Uterus (tissue), 3 donors: ENCODE measurements at regions not wholly inside any gene's neighbourhood (a gene's known extent, or its start where the extent isn't known, plus 50 kb on each side); places are given as distances from the start of the nearest gene placed in this dataset.

Experiments used
- DNase-seq, 2 donors: peaks; one replicate each; pipeline ENCODE4 v3.0.0-alpha.2; 2019 to 2020
- H3K27ac ChIP-seq, 2 donors: fragments of 200-600 bp; sonication (generic); 1 replicate in 1 of 2; 2 replicates in 1 of 2; pipeline ENCODE4 v1.5.1; 2016 to 2018
- H3K27me3 ChIP-seq, 2 donors: fragments of 200-600 bp; sonication (generic); one replicate each; pipeline ENCODE4 v1.5.1; 2018 to 2019; ENCODE audit warnings: control low read depth in 1 of 2
- H3K36me3 ChIP-seq, 2 donors: fragments of 200-600 bp; sonication (generic); one replicate each; pipeline ENCODE4 v1.5.1; 2019; ENCODE audit warnings: control low read depth in 1 of 2
- H3K4me1 ChIP-seq, 2 donors: fragments of 200-600 bp; sonication (generic); one replicate each; pipeline ENCODE4 v1.5.1; 2018 to 2019; ENCODE audit warnings: control low read depth in 1 of 2
- H3K4me3 ChIP-seq, 2 donors: fragments of 200-600 bp; sonication (generic); 1 replicate in 1 of 2; 2 replicates in 1 of 2; pipeline ENCODE4 v1.5.1; 2018 to 2019; ENCODE audit warnings: mild to moderate bottlenecking in 1 of 2
- H3K9me3 ChIP-seq, 2 donors: fragments of 200-600 bp; sonication (generic); one replicate each; pipeline ENCODE4 v1.5.1; 2019; ENCODE audit warnings: control low read depth in 1 of 2
- CTCF ChIP-seq, 4 experiments: fragments of 200-600 bp in 2 of 4; fragments of 450-650 bp in 2 of 4; sonication (generic) in 2 of 4; IDR thresholded peaks; one replicate each; pipeline ENCODE4 v1.5.1; 2016 to 2019; ENCODE audit warnings: antibody characterized with exemption in 4 of 4, mild to moderate bottlenecking in 2 of 4, moderate library complexity in 1 of 4
- POLR2A ChIP-seq, 2 donors: fragments of 450-650 bp; IDR thresholded peaks; one replicate each; pipeline ENCODE4 v1.6.1; 2016; ENCODE audit warnings: antibody characterized with exemption in 2 of 2, mild to moderate bottlenecking in 1 of 2, moderate library complexity in 1 of 2
- intact Hi-C: fragments of 100-400 bp; cut with DNase I; formaldehyde crosslinking; loops from one replicate; pipeline ENCODE4 v1.15.1; 2023; ENCODE audit warnings: low total_unique reads
- donor health status: DM: yes; HTN: yes; CAD: no.

GRCh38 chr14:53237488-53237887 is 84.4 kb upstream of the DDHD1 start:
- no peaks in the 10 kb centered on the region for H3K27me3 ChIP-seq
- no peaks in the 10 kb centered on the region for H3K36me3 ChIP-seq
- TF ChIP-seq CTCF (IDR thresholded peaks at IDR 0.05) (no peak), POLR2A (IDR thresholded peaks at IDR 0.05) (no peak)
- H3K4me3 ChIP-seq, result no peak overlapping the region
- H3K9me3 ChIP-seq, result no peaks in the 10 kb centered on the region
- no peak for DNase-seq
- intact Hi-C loops, result no loop called here
- H3K27ac ChIP-seq, result peak overlapping the region in 1 of 2 donors; percentile 23
- no peaks in the 10 kb centered on the region for H3K4me1 ChIP-seq

GRCh38 chr14:53236708-53237107 is 83.6 kb upstream of the DDHD1 start:
- intact Hi-C loops, result no loop called here
- Histone ChIP-seq H3K9me3 (no peaks in the 10 kb centered on the region), H3K4me1 (no peaks in the 10 kb centered on the region), H3K36me3 (no peaks in the 10 kb centered on the region), H3K27me3 (no peaks in the 10 kb centered on the region), H3K4me3 (no peak overlapping the region), H3K27ac (no peak overlapping the region)
- no peak for DNase-seq
- no peak for TF ChIP-seq POLR2A (IDR thresholded peaks at IDR 0.05)
- TF ChIP-seq CTCF (IDR thresholded peaks at IDR 0.05), result no peak

DNA sequence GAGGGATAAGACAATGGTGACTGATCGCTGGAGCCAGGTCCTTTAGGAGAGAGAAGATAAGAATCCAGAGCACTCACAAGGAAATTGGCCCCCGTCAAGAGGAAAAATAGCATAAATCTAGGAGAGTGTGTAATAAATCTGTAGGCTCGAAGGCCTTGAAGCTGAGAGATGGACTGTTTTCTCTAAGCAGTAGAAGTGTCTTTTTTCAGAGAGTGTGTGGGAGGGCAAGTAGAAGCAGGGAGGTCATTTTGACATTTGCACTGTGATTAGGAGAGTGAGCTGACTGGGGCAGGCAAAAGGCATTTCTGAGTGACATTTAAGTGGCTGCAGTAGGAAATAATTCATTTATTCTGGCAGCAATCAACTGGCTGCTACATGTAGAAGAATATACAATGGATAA is 78.0 kb upstream of the DDHD1 start:
- intact Hi-C loops, result no loop called here
- TF ChIP-seq POLR2A (IDR thresholded peaks at IDR 0.05), result no peak
- no peak for TF ChIP-seq CTCF (IDR thresholded peaks at IDR 0.05)
- DNase-seq, result no peak

DNA sequence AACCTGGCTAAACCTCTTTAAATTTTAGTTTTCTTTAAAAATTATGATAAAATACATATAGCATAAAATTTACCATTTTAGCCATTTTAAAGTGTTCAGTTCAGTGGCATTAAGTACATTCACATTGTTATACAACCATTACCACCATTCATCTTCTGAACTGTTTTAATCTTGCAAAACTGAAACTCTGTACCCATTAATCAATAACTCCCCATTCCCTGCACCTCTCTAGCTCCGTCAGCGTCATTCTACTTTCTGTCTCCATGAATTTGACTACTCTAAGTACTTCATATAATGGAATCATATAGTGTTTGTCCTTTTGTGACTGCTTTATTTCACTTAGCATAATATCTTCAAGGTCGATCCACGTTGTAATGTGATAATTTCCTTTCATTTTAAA is 75.8 kb upstream of the DDHD1 start:
- TF ChIP-seq CTCF (IDR thresholded peaks at IDR 0.05), result no peak
- intact Hi-C loops, result no loop called here
- no peak for DNase-seq

More for the DNA sequence above, 78.0 kb upstream of the DDHD1 start:
- Histone ChIP-seq H3K9me3 (no peaks in the 10 kb centered on the region), H3K36me3 (no peaks in the 10 kb centered on the region), H3K4me1 (no peaks in the 10 kb centered on the region), H3K4me3 (no peak overlapping the region), H3K27me3 (no peaks in the 10 kb centered on the region), H3K27ac (peak overlapping the region in 1 of 2 donors; percentile 28)

GRCh38 chr14:53227154-53227718 is 74.1 kb upstream of the DDHD1 start:
- intact Hi-C loops, result no loop called here
- H3K27me3 ChIP-seq, result no peaks in the 10 kb centered on the region
- DNase-seq, result no peak

More for the DNA sequence above, 75.8 kb upstream of the DDHD1 start:
- Histone ChIP-seq H3K27ac (no peak overlapping the region), H3K27me3 (no peaks in the 10 kb centered on the region), H3K4me3 (no peak overlapping the region), H3K9me3 (peaks cover 0 to 5% of the 10 kb centered on the region in 2 donors), H3K36me3 (no peaks in the 10 kb centered on the region), H3K4me1 (no peaks in the 10 kb centered on the region)

More at GRCh38 chr14:53227154-53227718, 74.1 kb upstream of the DDHD1 start:
- Histone ChIP-seq H3K4me1 (no peaks in the 10 kb centered on the region), H3K4me3 (no peak overlapping the region), H3K36me3 (no peaks in the 10 kb centered on the region), H3K9me3 (peaks cover 0 to 5% of the 10 kb centered on the region in 2 donors), H3K27ac (no peak overlapping the region)
- no peak for TF ChIP-seq POLR2A (IDR thresholded peaks at IDR 0.05)
- no peak for TF ChIP-seq CTCF (IDR thresholded peaks at IDR 0.05)
